GM12891 (cell line): ENCODE measurements at regions not wholly inside any gene's neighbourhood (a gene's known extent, or its start where the extent isn't known, plus 50 kb on each side); places are given as distances from the start of the nearest gene placed in this dataset.

ENCODE experiments used
- POLR2A ChIP-seq: IDR thresholded peaks from 2 replicates; pipeline ENCODE4 v1.6.1; 2011; ENCODE audit warnings: low read depth, low read length, control low read depth
- POLR2AphosphoS5 ChIP-seq: IDR thresholded peaks from 2 replicates; pipeline ENCODE4 v1.6.1; 2011; ENCODE audit warnings: low read depth, low read length, control low read depth
- SPI1 ChIP-seq: IDR thresholded peaks from 2 replicates; pipeline ENCODE4 v1.6.1; 2011; ENCODE audit warnings: low read depth, low read length, control low read depth
- TAF1 ChIP-seq: IDR thresholded peaks from 2 replicates; pipeline ENCODE4 v1.6.1; 2011; ENCODE audit warnings: low read depth, low read length, control low read depth

- TF ChIP-seq POLR2AphosphoS5 = no peak
- no peak for TF ChIP-seq POLR2A
- no peak for TF ChIP-seq TAF1
- TF ChIP-seq SPI1 = no peak
These were observed 84.7 kb downstream of the SCN11A start for GRCh38 chr3:38966811-38967692.
